ENCODE measurements at regions not wholly inside any gene's neighbourhood (a gene's known extent, or its start where the extent isn't known, plus 50 kb on each side); places are given as distances from the start of the nearest gene placed in this dataset.

GRCh38 chr10:78555128-78555527, 513.6 kb upstream of the ZMIZ1 start:
- no peak for TF ChIP-seq CTCF (IDR thresholded peaks at IDR 0.05)
- no peak for TF ChIP-seq POLR2A (IDR thresholded peaks at IDR 0.05)

Data from thyroid gland (tissue), 4 donors.